ENCODE measurements at regions not wholly inside any gene's neighbourhood (a gene's known extent, or its start where the extent isn't known, plus 50 kb on each side); places are given as distances from the start of the nearest gene placed in this dataset.

DNA sequence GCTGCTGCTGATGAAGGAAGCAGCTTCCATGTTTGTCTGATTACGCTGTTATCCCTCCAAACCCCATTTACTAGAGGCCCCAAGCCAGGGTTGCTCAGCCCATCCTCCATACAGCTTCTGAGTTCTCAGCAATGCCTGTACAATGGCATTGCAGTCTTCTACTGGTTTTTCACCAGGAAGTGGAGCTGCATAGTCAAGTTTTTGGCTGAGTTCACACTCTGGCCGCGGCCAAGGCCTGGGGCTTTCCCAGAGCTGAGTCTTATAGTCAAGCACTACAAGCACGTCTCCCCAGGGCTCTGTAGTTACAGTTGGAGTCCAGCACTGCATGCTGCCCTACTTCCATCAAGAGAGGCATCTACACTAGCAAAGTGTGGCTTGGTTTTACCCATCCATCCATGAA lies 182.5 kb downstream of the POU4F1 start:
- FAIRE-seq, result no peak

DNA sequence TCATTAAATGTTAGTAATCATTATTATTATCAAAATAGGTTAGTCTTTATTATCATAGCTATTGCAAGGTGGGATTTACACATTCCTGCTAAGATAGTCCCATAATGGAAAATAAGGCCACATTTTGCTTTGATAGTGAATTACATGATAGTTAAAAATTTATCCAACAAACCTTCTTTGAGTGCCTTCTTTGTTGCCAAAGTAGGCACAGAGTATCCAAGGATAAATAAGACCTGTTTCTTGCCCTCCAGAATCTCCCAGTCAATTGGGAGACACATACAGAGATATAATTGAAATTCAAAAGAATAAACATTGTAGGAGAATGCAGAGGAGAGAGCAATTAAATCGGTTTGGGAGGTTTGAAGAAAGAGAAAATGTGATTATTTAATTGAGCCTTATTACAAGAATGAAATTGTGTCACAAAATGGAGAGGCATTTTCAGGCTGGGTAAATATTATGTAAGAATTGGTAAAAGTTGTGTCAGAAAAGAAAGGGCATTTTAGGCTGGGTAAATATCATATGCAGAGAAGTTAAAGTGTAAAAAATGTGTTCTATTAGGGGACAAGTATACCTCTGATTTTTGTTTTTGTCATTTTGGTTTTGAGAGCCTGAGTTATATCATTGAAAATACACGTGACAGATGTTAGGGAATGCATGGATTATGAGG lies 189.3 kb downstream of the POU4F1 start:
- no peak for FAIRE-seq

DNA sequence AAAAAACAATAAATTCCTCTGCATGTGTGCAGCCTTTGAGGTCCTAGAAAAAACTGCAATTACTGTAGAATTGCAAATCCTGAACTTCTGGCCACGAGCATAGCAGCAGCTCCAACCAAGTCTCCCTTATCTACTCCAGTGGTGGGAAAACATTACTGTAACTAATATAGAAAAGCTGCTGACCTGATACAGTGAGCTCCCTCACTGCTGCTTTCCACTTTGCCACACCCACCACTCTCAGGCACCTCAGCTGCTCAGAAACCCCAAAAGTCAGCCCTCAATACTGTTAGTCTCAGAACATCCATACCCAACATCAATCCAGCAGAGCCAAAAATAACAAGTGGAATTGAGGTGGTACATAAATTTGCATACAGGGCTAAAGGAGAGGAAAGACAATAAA lies 192.5 kb downstream of the POU4F1 start:
- FAIRE-seq, result no peak

DNA sequence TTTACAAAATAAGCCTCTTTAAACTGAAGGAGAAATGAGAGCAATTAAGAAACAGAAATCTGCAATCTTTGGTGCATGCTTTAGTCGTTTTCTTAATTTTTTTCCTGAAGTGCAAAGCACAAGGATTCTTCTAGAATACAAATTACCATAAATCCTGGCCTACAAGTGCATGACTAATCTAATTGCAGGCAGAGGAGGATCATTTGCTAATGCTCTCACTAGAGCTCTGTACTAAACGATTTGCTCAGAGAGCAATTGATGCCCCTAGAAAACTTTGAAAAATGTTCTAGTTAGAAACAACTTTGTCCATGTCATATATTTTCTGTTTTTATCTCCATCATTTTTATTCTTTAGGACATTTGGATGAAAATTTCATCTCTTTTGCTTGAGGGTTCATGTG lies 193.2 kb downstream of the POU4F1 start:
- no peak for FAIRE-seq

DNA sequence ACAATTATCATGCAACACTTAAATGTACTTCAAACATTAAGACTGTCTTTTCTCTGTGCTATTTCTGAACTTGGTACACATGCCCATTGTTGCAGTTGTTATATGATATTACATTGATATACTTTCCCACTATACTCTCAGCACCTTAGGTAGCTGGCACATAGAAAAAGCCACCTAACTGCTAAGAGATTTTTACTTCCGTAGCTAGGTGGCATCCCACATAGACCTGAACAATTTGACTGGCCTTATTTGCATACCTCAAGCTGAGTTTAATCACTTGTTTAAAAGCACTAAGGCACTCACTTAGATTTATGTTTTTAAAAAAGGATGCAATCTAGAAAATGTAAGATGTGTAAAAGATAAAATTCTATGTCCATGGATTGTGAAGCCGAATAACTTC lies 194.2 kb downstream of the POU4F1 start:
- FAIRE-seq, result no peak

DNA sequence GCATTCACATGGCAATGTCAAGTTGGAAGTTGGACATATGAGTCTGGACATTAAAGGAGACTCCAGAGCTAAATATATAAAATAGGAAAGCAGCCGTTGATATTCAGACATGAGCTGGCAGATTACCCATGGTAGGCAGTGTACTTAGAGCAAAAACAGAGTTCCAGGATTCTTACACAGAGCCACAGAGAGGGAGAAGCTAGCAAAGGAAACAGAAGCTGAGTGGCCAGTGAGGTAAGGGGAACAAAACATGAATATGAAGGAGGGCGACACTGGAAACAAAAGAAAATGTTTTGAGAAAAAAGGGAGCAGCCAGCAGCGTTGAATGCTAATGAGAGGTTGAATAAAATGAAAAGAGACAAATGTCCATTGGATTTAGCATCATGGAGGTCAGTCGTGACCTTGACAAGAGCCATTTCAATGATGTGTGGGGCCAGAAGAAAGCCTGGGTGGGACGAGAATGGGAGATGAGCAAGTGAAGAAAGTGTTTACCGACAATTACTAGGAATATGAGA lies 198.4 kb downstream of the POU4F1 start:
- FAIRE-seq, result no peak

DNA sequence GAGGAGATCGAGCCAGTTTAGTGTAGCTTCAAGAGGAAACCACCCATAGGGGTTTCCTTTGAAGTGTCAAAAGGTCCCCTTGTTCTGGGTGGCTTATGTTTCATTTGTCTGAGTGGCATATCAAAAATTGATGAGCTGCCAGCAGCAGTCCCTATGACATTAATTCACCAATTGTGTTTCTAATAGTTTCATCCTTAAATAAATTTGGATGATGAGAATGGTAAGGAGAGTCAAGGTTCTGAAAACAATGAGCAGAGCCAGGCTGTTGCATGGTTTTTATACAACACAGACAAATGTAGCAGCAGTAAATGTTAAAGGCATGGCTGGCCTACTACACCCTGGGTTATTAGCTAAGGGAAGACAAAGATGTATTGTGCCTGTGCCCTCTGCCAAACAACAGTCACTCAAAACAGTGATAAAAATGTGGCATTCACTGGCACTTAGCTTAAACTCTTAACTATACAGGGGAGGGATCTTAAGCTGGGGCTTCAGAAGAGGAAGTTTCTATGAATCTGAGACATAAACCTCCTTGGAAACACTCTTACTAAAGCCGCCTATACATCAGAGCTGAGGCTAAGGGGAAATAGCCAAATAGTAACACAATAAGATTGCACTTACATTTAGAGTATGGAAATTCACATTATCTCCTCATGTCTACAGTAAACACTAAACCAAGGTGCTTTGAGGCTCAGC lies 200.5 kb downstream of the POU4F1 start:
- no peak for FAIRE-seq

DNA sequence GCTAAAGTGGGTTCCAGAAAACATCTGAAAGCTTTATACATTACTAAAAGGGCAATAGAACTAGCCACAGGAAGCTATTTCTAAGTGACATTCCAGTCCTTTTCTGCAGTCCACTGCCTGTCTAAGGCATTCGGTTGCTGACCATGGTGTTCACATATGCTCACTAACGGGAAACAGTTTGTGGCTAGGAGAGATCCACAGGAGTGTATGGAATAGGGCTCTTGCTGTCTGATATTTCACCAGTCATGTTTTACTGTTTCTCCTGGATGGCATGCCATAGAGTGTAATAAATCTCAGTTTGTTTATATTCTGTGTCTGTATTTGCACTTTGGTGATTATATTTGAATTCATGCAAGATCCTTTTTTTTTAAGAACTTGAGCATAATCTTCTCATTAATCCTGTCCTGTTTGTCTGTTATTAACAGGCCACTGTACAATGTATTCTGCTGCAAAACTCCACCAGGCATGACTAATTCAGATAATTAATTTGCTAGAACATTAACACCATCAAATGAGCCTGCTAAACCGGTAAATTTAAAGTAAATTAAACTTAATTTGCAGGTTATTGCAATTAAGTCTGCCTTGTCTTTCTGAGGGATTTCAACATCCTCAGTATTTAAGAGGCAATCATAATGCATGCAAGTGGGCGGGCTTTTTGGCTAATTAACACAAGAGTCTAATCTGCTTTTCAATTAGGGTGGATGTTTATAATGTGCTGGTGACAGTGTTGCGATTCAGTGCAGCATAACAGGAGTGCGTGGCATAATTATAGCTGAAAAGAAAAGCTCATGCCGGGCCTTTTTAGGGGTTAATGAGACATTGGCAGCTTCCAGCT lies 201.3 kb downstream of the POU4F1 start:
- FAIRE-seq, result no peak

DNA sequence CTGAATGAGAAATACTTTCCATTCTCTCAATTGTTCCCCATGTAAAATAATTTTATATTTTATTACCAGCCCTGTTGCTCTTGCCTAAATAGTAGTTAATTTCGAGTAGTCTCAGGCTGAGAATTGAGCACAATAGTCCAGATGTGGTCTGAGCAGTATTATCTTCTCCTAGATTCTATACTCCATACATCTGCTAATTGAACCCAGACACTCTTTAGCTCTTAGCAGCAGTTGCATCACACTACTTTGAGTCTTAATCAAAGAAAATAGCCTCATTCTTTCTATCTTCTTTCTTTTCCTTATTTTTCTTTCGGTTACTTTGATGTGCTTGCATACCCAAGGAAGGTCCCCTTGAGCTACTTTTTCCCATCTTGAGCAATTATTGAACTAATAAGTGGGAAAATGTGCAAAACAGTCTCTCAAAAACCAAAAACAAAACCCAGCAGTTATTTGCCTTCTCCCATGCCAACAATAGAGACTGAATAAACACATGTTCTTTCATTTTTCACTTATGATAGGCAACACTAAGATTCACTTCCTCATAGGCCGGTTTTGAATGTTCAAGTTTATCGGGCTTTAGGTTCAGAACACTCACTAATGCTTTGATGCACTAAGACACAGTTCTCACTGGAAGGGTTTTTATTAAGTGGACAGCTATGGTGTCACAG lies 204.5 kb downstream of the POU4F1 start:
- FAIRE-seq, result no peak

DNA sequence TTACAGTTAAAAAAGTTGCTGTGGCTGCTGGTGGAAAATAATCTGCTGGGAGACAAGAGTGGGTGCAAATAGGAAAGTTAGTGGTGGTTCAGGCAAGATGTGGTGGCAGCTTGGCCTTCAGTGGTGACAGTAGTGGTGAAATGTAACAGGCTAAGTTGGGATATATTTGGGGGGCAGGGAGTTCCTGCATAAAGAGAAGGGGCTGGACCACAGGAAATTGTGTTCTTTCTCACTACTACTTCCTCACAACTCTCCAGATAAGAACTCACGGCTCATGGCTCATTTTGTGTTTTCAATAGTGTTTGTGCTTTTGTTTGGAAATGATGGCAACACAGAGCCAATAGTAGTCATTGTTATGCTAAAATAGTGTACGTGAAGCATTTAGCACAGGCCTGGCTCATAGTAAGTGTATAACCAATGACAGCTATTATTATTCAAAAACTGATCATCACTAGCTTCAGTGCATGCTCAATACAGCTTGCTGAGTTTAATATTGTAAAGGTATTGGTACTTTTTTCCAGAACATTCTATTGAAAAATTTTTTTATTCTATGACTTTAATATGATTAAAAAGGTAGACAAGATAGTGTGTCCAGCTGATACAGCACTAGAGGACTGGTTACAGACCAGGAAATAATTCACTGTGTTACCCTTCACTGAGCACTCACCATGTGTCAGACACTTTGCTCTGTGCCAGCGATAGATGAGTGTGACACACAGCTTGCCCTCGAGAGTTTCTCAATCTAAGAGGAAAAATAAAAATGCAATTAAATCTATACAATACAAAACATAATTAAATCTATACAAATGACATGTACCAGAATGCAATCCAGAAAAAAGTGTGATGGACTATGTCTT lies 209.8 kb downstream of the POU4F1 start:
- FAIRE-seq, result no peak

DNA sequence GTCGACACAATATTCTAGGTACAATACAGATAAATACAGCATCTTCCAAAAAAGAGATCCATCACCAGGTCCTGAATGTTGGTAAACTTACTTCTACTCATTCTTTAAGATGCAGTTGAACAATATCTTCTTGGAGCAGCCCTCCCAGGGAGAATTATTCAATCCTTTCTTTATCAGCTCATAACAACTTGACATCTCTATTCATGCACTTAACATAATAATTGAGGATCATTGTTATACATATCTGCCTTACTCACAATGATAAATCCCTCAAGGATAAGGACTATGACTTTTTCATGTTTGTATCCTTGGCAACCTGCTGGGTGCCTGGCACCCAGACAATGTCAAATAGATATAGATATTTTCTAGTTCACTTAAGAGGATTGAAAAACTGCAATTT lies 219.5 kb downstream of the POU4F1 start:
- no peak for FAIRE-seq

DNA sequence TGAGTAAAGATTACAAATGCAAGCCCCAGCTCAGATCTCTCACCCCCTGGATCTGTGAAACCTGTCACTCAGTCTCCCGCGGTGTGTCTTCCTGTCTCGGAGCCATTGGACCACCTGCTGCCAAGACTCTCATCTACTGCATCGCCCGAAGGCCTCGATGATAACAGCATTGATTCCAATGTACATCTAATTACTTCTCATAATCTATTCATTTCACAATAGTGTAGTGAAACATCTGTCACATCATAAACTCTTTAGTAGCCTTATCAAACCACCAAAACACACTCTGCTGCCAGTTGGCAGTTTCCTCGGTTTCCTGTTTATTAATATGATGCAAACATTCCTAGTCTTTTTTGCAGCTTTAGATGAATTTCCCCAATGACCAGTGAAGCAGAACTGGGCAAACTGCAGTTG lies 220.3 kb downstream of the POU4F1 start:
- FAIRE-seq, result no peak

DNA sequence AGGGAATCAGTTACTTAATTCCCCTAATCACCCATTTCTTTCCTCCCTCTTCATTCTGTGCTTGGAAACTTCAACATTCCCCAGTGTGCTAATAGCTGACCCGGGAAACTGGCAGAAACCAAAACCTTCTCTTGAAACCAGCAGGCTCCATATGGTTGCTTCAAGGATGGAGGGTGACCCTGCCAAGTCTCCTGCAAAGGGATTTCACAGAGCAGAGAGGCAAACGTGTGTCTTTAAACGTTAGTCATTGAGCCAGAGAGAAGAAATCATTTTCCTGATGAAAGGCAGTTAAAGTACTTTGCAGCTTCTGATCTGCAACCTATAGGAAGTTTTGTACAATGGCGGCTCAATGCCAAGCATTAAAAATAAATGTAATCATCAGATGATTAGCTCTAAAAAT lies 220.9 kb downstream of the POU4F1 start:
- FAIRE-seq, result no peak

DNA sequence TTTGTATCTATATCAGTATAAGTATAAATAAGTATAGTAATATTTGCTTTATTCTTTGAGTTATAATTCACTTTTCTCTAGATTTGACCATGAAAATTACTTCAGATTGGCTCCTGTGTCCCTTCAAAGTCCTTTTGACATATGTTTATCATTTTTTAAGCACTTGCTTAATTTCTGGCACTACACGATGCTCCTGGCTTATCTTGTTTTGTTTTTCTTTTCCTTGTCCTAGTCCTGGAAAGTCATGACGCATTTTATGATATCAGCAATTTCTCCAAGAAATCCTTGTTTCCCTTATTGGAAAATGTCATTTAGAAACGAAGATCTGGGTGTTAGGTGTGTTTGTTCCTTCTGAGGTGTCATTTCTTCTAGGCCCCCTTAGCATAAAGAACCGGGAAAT lies 226.5 kb downstream of the POU4F1 start:
- no peak for FAIRE-seq

DNA sequence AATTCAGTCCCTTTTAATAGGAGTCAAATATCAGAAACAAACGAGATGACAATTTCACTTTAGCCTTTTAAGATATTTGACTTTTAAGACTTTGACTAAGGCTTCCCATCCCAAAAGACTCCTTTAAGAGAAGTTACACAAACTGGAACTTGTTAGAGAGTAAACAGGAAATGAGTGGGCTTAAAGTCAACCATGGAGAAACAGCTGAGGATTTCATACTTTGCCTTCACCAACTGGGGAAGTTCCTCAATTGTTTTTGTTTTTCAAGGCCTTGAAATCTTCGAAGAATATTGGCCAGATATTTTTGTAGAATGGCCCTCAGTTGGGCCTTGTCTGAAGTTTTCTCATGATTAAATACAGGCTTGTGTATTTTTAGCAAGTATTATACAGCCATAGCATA lies 227.3 kb downstream of the POU4F1 start:
- no peak for FAIRE-seq

DNA sequence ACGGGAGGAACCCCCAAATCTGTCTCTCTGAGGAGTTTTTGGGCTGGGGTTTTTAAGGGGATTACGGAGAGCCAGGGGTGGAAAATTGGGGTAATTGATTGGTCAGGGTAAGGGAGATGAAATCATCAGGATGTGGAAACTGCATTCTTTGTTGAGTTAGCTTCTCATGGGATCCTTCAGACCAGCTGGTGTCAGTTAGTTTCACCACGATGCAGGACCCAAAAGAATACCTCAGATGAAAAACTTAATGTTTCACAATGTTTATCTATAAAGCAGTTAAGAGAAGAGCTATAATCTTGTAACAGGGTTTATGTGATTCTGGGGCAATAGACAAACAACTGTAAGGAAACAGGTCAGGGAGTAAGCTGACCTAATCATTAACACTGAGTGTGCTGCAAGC lies 230.8 kb downstream of the POU4F1 start:
- no peak for FAIRE-seq

DNA sequence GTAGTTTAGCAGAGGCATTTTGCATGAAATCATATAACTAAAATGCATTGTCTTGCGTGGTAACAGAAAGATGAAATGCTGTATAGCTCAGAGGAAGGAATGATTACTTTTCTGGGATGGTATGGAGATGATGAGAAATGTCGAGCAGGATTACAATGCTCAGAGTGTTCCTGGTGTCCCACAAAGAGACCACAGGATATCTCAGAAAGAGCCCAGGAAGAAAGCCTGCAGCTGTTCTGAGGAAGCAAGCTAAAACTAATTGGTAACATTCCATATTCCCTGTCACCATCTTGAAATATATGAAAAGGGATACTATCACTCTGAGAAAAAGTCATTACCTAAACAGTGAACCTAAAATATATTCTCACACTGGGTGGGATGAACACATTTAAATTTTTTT lies 233.1 kb downstream of the POU4F1 start:
- no peak for FAIRE-seq

DNA sequence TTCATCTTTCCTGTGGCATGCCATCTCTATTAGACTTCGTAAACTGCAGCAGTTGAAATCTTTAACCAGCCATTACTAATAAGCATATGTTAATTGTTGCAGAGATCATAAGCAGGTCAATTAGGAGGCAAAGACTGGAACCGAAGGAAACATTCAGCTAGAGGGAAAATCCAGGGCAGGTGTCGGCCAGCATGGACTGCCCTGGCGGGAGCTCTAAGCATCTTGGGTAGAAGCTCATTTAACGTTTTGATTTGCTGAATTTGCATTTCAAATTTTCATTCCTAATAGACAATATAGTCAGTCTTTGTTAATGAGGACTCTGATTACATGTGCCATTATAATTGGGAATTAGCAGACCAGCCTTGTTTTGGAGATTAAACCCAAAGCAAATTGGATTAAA lies 238.6 kb downstream of the POU4F1 start:
- FAIRE-seq, result no peak

DNA sequence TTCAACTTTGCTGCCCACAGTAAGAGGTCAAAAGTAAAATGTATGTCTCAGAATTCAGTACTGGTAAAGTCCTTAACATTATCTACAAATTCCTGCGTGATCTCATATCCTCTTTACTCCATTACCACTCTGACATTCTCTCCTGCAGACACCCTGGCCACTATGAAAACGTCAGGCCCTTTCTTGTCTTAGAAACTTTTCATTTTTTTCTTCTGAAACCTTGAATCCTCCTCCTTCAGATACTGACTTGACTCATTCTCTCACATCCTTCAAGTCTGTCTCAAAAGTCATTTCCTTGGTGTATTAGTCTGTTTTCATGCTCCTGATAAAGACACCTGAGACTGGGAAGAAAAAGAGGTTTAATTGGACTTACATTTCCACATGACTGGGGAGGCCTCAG lies 262.3 kb downstream of the POU4F1 start:
- no peak for FAIRE-seq

DNA sequence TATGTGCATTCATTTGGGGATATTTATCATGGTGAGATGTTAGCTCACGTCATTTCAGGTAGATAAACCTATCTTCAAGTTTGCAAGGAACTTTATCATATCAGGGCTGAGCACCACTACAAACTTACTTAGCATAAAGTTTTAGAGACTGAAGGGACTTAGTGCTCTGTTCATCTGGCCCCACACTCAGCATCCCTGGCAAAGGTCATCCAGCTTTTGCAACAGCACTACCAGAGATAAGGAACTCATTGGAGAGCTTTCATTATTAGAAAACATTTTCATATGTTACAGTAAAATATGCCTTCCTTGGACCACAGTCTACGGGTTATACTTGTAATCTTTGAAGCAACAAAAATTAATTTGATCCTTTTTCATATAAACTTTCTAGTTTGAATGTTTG lies 263.4 kb downstream of the POU4F1 start:
- FAIRE-seq, result no peak

DNA sequence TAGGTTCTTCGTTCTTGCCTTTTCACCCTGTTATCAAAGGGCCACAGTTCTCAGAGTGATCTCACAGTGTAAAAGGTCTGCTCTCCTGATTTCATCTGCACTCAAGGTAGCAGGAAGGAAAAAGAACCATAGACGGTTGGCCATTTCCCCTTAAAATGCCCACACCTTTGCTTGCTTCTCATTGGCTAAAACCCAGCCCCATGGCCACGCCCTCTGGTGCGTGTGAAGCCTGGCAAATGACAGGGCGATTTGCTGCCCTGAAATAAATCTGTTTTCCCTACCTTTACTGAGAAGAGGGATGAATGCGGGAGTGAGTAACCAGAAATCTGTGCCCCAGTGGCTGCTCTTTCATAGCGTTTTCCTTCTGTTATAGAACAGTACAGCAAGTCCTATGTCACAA lies 269.3 kb downstream of the POU4F1 start:
- no peak for FAIRE-seq

DNA sequence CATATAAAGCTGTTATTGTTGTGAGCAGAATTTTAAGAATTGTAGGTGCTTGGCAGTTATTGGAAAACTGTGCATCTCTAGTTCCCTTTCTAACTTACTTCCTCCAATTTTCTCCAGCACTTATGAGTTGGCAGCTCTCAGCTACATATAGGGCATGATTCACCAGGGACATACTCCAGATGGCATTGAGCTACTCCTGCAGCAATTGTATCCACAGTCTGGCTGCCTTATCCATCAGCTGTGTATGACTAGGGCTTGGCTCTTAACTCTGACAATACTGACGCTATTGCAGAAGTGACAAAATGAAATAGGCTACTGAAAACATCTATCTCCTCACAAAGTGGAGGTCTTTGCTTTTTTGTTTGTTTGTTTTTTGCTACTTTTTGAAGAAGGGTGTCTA lies 276.7 kb downstream of the POU4F1 start:
- FAIRE-seq, result no peak
